ENCODE measurements at regions not wholly inside any gene's neighbourhood (a gene's known extent, or its start where the extent isn't known, plus 50 kb on each side); places are given as distances from the start of the nearest gene placed in this dataset.
A peak's percentile ranks its signal among the peaks of the same experiment; 100 is the strongest.

GRCh38 chr13:50203256-50203941, 188.2 kb downstream of the KCNRG start:
- H3K4me3 ChIP-seq (ENCODE audit: low read length), result no peak overlapping the region
- no peak for DNase-seq (ENCODE audit: low read depth)
- TF ChIP-seq CTCF (conservative IDR thresholded peaks at IDR 0.05; ENCODE audit: low read depth, low read length), result no peak

- no peak overlapping the region for H3K4me3 ChIP-seq (ENCODE audit: low read length)
- no peak for TF ChIP-seq CTCF (conservative IDR thresholded peaks at IDR 0.05; ENCODE audit: low read depth, low read length)
- DNase-seq (ENCODE audit: low read depth), result no peak
These were observed 190.3 kb downstream of the KCNRG start for GRCh38 chr13:50205581-50205980.

DNA sequence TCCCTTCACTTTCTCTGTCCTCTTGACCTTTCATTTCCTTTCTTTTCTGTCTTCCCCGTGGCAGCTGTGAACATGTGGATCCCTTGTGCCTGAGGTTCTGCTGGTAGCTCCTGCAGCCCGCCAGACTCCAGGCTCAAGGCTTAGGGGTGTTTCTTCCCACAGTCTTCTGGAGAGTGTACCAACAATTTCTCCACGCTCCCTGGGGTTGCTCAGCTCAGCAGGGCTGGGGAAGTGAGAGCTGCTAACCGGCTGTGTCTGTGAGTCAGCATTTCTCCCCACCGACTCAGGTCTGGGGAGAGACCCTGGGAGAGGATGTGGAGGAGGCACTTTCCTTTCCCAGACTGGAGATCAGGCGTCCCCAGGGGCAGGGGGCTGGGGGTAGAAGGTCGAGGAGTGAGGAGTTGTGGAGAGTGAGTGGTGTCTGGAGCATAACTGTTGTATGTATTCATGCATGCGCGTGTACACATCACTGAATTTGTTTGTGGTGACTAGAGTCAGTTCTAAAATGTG, 193.6 kb downstream of the KCNRG start:
- peak overlapping the region; percentile 27 for H3K4me3 ChIP-seq (ENCODE audit: low read length)
- no peak for TF ChIP-seq CTCF (conservative IDR thresholded peaks at IDR 0.05; ENCODE audit: low read depth, low read length)
- DNase-seq (ENCODE audit: low read depth), result peak; percentile 59

DNA sequence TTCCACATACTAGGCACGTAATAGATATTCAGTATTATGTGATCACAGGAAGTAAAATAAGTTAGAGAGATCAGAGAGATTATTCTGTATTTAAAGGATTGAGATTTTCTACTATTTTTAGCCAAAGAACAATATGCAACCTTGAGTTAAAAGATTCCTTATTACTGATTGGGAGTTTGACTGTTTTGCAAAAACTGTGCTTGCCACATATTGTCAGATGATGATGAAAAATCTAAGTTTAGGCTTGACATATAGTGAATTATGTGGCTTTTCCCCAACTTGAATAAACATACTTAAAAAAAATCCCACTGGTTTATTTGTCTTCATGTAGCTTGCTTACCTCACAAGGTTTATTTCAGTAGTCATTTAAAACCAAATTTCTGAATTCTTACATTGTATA, 194.4 kb downstream of the KCNRG start:
- no peak overlapping the region for H3K4me3 ChIP-seq (ENCODE audit: low read length)
- DNase-seq (ENCODE audit: low read depth), result no peak
- no peak for TF ChIP-seq CTCF (conservative IDR thresholded peaks at IDR 0.05; ENCODE audit: low read depth, low read length)

GRCh38 chr13:50213526-50213925, 198.3 kb downstream of the KCNRG start:
- TF ChIP-seq CTCF (conservative IDR thresholded peaks at IDR 0.05; ENCODE audit: low read depth, low read length), result no peak
- DNase-seq (ENCODE audit: low read depth), result no peak
- H3K4me3 ChIP-seq (ENCODE audit: low read length), result no peak overlapping the region

DNA sequence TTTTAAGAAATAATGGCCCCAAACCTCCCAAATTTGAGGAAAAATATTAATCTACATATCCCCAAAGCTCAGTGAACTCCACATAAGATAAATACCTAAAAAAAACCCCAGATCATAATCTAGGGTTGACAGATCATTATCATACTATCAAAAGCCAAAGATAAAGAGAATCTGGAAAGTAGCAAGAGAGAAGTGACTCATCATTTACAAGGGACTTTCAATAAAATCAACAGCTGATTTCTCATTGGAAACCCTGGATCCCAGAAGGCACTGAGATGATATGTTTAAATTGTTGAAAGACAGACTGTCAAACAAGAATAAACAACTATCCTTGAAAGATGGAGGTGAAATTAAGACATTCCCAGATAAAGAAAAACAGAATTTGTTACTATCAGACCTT, 199.3 kb downstream of the KCNRG start:
- no peak overlapping the region for H3K4me3 ChIP-seq (ENCODE audit: low read length)
- TF ChIP-seq CTCF (conservative IDR thresholded peaks at IDR 0.05; ENCODE audit: low read depth, low read length), result no peak
- no peak for DNase-seq (ENCODE audit: low read depth)

DNA sequence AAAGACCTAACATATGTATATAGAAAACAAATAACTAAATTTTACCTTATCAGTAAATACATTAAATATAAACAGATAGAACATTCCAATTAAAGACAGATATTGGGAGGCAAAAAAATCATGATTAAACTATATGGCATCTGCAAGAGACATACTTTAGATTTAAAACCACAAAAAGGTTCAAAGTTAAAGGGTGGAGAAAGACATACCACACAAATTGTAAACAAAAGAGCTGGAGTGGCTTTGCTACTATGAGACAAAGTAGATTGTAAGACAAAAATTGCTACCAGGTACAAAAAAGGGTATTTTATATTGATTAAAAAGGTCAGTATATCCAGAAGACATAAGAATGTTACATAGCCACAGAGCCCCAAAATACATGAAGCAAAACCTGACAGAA, 200.2 kb downstream of the KCNRG start:
- no peak overlapping the region for H3K4me3 ChIP-seq (ENCODE audit: low read length)
- no peak for TF ChIP-seq CTCF (conservative IDR thresholded peaks at IDR 0.05; ENCODE audit: low read depth, low read length)
- DNase-seq (ENCODE audit: low read depth), result no peak
